Upper lobe of right lung (tissue), 1 donor: ENCODE measurements at regions not wholly inside any gene's neighbourhood (a gene's known extent, or its start where the extent isn't known, plus 50 kb on each side); places are given as distances from the start of the nearest gene placed in this dataset.

Experiments used
- ATAC-seq: fragments of 200-7000 bp; cut with Tn5 transposase; one replicate; pipeline ENCODE4 v1.9.1; 2020; ENCODE audit warnings: mild to moderate bottlenecking, moderate library complexity
- DNase-seq: peaks from one replicate; pipeline ENCODE4 v3.0.0-alpha.2; 2020
- H3K27ac ChIP-seq: fragments of 200-600 bp; one replicate; pipeline ENCODE4 v1.8.0; 2022
- H3K27me3 ChIP-seq: fragments of 200-600 bp; one replicate; pipeline ENCODE4 v1.8.0; 2022; ENCODE audit warnings: mild to moderate bottlenecking
- H3K36me3 ChIP-seq: fragments of 200-600 bp; one replicate; pipeline ENCODE4 v1.8.0; 2022
- H3K4me1 ChIP-seq: fragments of 200-600 bp; one replicate; pipeline ENCODE4 v1.8.0; 2022
- H3K4me3 ChIP-seq: fragments of 200-600 bp; one replicate; pipeline ENCODE4 v1.8.0; 2022; ENCODE audit warnings: mild to moderate bottlenecking
- H3K9me3 ChIP-seq: fragments of 200-600 bp; one replicate; pipeline ENCODE4 v1.8.0; 2022
- CTCF ChIP-seq: fragments of 200-600 bp; IDR thresholded peaks from one replicate; pipeline ENCODE4 v1.8.0; 2022; ENCODE audit warnings: antibody characterized with exemption
- intact Hi-C: fragments of 100-400 bp; cut with DNase I; formaldehyde crosslinking; loops from one replicate; pipeline ENCODE4 v1.11.0; 2022
- donor health status: DM: no; HTN: yes; CAD: no; lungs with severe emphysema.

GRCh38 chr2:223460209-223460608 is 142.0 kb downstream of the SCG2 start:
- no peaks in the 10 kb centered on the region for H3K4me1 ChIP-seq
- H3K27ac ChIP-seq: no peak overlapping the region
- H3K36me3 ChIP-seq: no peaks in the 10 kb centered on the region
- TF ChIP-seq CTCF: no peak
- H3K27me3 ChIP-seq: no peaks in the 10 kb centered on the region
- H3K9me3 ChIP-seq: no peaks in the 10 kb centered on the region
- intact Hi-C loops: no loop called here
- ATAC-seq: no peak
- no peak for DNase-seq
- H3K4me3 ChIP-seq: no peak overlapping the region

GRCh38 chr2:223460774-223461211 is 141.4 kb downstream of the SCG2 start:
- no peaks in the 10 kb centered on the region for H3K36me3 ChIP-seq
- H3K9me3 ChIP-seq: no peaks in the 10 kb centered on the region
- H3K27me3 ChIP-seq: no peaks in the 10 kb centered on the region
- no peak for TF ChIP-seq CTCF
- H3K27ac ChIP-seq: no peak overlapping the region
- no peak for ATAC-seq
- H3K4me3 ChIP-seq: no peak overlapping the region
- H3K4me1 ChIP-seq: no peaks in the 10 kb centered on the region
- intact Hi-C loops: no loop called here
- DNase-seq: no peak

GRCh38 chr2:223464071-223464470 is 138.1 kb downstream of the SCG2 start:
- TF ChIP-seq CTCF: no peak
- no peaks in the 10 kb centered on the region for H3K36me3 ChIP-seq
- intact Hi-C loops: no loop called here

GRCh38 chr2:223465793-223466192 is 136.4 kb downstream of the SCG2 start:
- TF ChIP-seq CTCF: no peak
- H3K9me3 ChIP-seq: no peaks in the 10 kb centered on the region
- no peaks in the 10 kb centered on the region for H3K27me3 ChIP-seq
- no peaks in the 10 kb centered on the region for H3K4me1 ChIP-seq
- no peak overlapping the region for H3K4me3 ChIP-seq
- no peak overlapping the region for H3K27ac ChIP-seq
- H3K36me3 ChIP-seq: no peaks in the 10 kb centered on the region
- intact Hi-C loops: no loop called here
- peak; percentile 73 for DNase-seq
- peak; percentile 92 for ATAC-seq

More at GRCh38 chr2:223464071-223464470, 138.1 kb downstream of the SCG2 start:
- DNase-seq: no peak
- H3K9me3 ChIP-seq: no peaks in the 10 kb centered on the region
- H3K4me3 ChIP-seq: no peak overlapping the region
- no peak overlapping the region for H3K27ac ChIP-seq
- no peaks in the 10 kb centered on the region for H3K27me3 ChIP-seq
- ATAC-seq: no peak
- no peaks in the 10 kb centered on the region for H3K4me1 ChIP-seq

- Histone ChIP-seq H3K4me3 (no peak overlapping the region), H3K9me3 (no peaks in the 10 kb centered on the region), H3K4me1 (no peaks in the 10 kb centered on the region), H3K27ac (no peak overlapping the region), H3K27me3 (no peaks in the 10 kb centered on the region), H3K36me3 (no peaks in the 10 kb centered on the region)
- no peak for ATAC-seq
- no peak for DNase-seq
- no peak for TF ChIP-seq CTCF
- intact Hi-C loops: no loop called here
Measured at GRCh38 chr2:223467196-223467595, 135.0 kb downstream of the SCG2 start.

- no peak overlapping the region for H3K4me3 ChIP-seq
- H3K4me1 ChIP-seq: no peaks in the 10 kb centered on the region
- no peaks in the 10 kb centered on the region for H3K27me3 ChIP-seq
- TF ChIP-seq CTCF: no peak
- no peak overlapping the region for H3K27ac ChIP-seq
- ATAC-seq (no peak), DNase-seq (no peak)
- H3K9me3 ChIP-seq: no peaks in the 10 kb centered on the region
- no peaks in the 10 kb centered on the region for H3K36me3 ChIP-seq
- intact Hi-C loops: no loop called here
Measured at GRCh38 chr2:223469270-223470046, 132.7 kb downstream of the SCG2 start.
